Heart left ventricle (tissue), 16 donors: ENCODE measurements at regions not wholly inside any gene's neighbourhood (a gene's known extent, or its start where the extent isn't known, plus 50 kb on each side); places are given as distances from the start of the nearest gene placed in this dataset.

Experiments
- ATAC-seq, 4 donors: fragments of 200-7000 bp; cut with Tn5 transposase; one replicate each; pipeline ENCODE4 v1.9.1; 2020 to 2022; ENCODE audit warnings: moderate library complexity in 4 of 4, mild to moderate bottlenecking in 3 of 4, moderate number of reproducible peaks in 1 of 4
- DNase-seq, 5 donors: peaks; one replicate each; pipeline ENCODE4 v3.0.0-alpha.2; 2020
- H3K27ac ChIP-seq, 12 donors: fragments of 200-600 bp; sonication (generic) in 4 of 12; one replicate each; pipeline versions ENCODE4 v1.5.0 to v1.8.0; 2016 to 2022; ENCODE audit warnings: mild to moderate bottlenecking in 2 of 12
- H3K27me3 ChIP-seq, 9 donors: fragments of 200-600 bp; sonication (generic) in 2 of 9; one replicate each; pipeline versions ENCODE4 v1.5.1 to v1.8.0; 2016 to 2022; ENCODE audit warnings: mild to moderate bottlenecking in 3 of 9
- H3K36me3 ChIP-seq, 9 donors: fragments of 200-600 bp; sonication (generic) in 2 of 9; one replicate each; pipeline versions ENCODE4 v1.5.0 to v1.8.0; 2018 to 2022; ENCODE audit warnings: mild to moderate bottlenecking in 2 of 9
- H3K4me1 ChIP-seq, 12 donors: fragments of 200-600 bp; sonication (generic) in 4 of 12; one replicate each; pipeline versions ENCODE4 v1.5.0 to v1.8.0; 2016 to 2022; ENCODE audit warnings: mild to moderate bottlenecking in 3 of 12
- H3K4me3 ChIP-seq, 12 donors: fragments of 200-600 bp; sonication (generic) in 4 of 12; one replicate each; pipeline versions ENCODE4 v1.5.0 to v1.8.0; 2017 to 2022; ENCODE audit warnings: mild to moderate bottlenecking in 9 of 12, moderate library complexity in 4 of 12
- H3K9me3 ChIP-seq, 12 donors: fragments of 200-600 bp; sonication (generic) in 4 of 12; one replicate each; pipeline versions ENCODE4 v1.5.0 to v1.8.0; 2016 to 2022; ENCODE audit warnings: mild to moderate bottlenecking in 1 of 12
- POLR2A ChIP-seq, 2 donors: fragments of 450-650 bp; IDR thresholded peaks; one replicate each; pipeline ENCODE4 v1.6.1; 2017; ENCODE audit warnings: antibody characterized with exemption in 2 of 2, mild to moderate bottlenecking in 2 of 2, moderate library complexity in 2 of 2
- WGBS, 4 donors: extraction: QIAGEN DNeasy Blood & Tissue Kit in 2 of 4; methylation state at CpG; one replicate each; pipeline versions ENCODE4 v1.1.5 to v1.1.7; 2013 to 2018; 5-methylcytosine and 5-hydroxymethylcytosine counted together
- intact Hi-C, 10 donors: fragments of 100-400 bp; cut with DNase I; formaldehyde crosslinking; loops; one replicate each; pipeline versions ENCODE4 v1.11.1 to v1.14.2; 2022
- TF ChIP-seq, protein P1 (sequence below), 12 donors: fragments of 200-600 bp; sonication (generic) in 4 of 12; IDR thresholded peaks; one replicate each; pipeline versions ENCODE4 v1.5.0 to v1.8.0; 2018 to 2022; ENCODE audit warnings: antibody characterized with exemption in 12 of 12, mild to moderate bottlenecking in 5 of 12
- donor health status: ischemic (EF 13 %, LVEDD 7.1; RV severe dilation, severe dysfunction).
- donor health status: healthy with polysubstance abuse.
- donor health status: DM: no; HTN: yes; CAD: no.
- donor health status: DM: no; HTN: no; CAD: no.
- donor health status: ischemic (EF 25% LVEDD 6.9; RV normal size, moderate dysfunction).
- donor health status: ischemic (EF 25% LVEDD 5.7; RV mildly dilated, moderate dysfunction).
- donor health status: healthy.
- donor health status: DM: yes; HTN: yes; CAD: no.
- donor health status: ischemic (EF 35%, LVEDD 5.7; RV mildly dilated, moderate dysfunction).
- donor health status: nonischemic (EF 11% LVEDD 7.7; RV severe dilation, severe dysfunction).
- donor health status: DM: yes; HTN: yes; CAD: no.
- donor health status: PGD.
- donor health status: ischemic (EF 29% LVEDD 5.4; RV normal size, mild dysfunction).
- donor health status: nonischemic (EF 23%, LVEDD 6.1; RV moderate dilation, normal function).

DNA sequence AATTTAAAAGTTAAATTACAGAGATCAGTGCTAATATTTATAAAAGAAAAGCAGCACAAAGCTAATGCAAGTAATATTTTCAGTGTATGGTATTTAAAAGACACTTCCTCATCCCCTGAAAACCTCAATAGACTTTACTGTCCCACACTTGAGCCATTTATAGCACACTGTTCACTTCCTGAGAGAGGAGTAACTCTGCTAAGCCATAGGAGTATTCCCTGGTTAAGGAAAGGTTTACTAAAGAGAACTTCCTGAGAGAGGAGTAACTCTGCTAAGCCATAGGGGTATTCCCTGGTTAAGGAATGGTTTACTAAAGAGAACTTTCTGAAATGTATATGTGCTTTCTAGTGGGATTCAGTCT is 159.4 kb downstream of the NHLRC3 start:
- DNase-seq (no peak), ATAC-seq (peak in 2 of 4 donors; percentile 56 to 67)
- no peaks in the 10 kb centered on the region for H3K9me3 ChIP-seq
- peaks cover 0 to 27% (median 12%) of the 10 kb centered on the region in 12 donors for H3K4me1 ChIP-seq
- intact Hi-C loops, result loop anchor here in 1 of 10 donors (10.0 kb wide), 1 partner anchor 47 kb away; no protein-coding TSS in a partner anchor
- H3K36me3 ChIP-seq, result no peaks in the 10 kb centered on the region
- peak overlapping the region in 10 of 12 donors; percentile 1 to 64 (median 28) for H3K27ac ChIP-seq
- H3K27me3 ChIP-seq, result no peaks in the 10 kb centered on the region
- H3K4me3 ChIP-seq, result no peak overlapping the region
- no peak for TF ChIP-seq POLR2A (IDR thresholded peaks at IDR 0.05)
- TF ChIP-seq, protein P1, sequence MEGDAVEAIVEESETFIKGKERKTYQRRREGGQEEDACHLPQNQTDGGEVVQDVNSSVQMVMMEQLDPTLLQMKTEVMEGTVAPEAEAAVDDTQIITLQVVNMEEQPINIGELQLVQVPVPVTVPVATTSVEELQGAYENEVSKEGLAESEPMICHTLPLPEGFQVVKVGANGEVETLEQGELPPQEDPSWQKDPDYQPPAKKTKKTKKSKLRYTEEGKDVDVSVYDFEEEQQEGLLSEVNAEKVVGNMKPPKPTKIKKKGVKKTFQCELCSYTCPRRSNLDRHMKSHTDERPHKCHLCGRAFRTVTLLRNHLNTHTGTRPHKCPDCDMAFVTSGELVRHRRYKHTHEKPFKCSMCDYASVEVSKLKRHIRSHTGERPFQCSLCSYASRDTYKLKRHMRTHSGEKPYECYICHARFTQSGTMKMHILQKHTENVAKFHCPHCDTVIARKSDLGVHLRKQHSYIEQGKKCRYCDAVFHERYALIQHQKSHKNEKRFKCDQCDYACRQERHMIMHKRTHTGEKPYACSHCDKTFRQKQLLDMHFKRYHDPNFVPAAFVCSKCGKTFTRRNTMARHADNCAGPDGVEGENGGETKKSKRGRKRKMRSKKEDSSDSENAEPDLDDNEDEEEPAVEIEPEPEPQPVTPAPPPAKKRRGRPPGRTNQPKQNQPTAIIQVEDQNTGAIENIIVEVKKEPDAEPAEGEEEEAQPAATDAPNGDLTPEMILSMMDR (IDR thresholded peaks at IDR 0.05), result no peak

DNA sequence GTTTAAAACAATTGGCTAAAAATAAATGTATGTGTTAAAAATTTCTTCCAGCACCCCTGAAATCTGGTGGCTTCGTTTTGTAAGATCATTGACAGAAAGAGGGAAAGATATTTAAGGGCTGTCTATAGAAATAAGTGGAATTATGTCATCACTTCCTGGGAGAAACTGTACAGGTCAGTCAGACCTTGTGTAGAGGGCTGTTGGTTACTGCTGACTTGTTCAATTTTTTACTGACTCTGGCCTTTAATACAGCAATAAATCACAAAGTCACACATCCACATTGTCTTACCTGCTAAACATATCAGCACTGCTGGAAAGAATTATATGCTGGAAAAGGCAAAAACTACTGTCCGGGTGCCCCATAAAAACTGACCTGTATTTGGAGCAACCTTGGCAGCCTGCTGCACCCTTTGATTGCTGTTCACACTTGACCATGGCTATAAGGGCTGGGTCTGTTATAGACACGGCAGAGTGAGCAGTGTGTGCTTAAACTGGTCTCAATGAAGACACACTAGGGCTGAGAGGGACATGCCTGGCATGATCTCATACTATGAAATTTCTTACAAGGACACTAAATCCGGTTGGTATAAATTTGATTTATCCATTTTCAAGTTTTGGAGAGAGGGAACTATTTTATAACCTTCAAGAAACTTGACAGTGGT is 162.1 kb downstream of the NHLRC3 start:
- no peaks in the 10 kb centered on the region for H3K27me3 ChIP-seq
- peak overlapping the region in 7 of 12 donors; percentile 16 to 60 (median 44) for H3K27ac ChIP-seq
- ATAC-seq (no peak), DNase-seq (no peak)
- H3K9me3 ChIP-seq, result no peaks in the 10 kb centered on the region
- no peak overlapping the region for H3K4me3 ChIP-seq
- 68 to 77% (median 71%) methylated on average over 4 of the region's 4 CpGs for WGBS, 4 donors
- H3K36me3 ChIP-seq, result no peaks in the 10 kb centered on the region
- H3K4me1 ChIP-seq, result peaks cover 0 to 27% (median 12%) of the 10 kb centered on the region in 12 donors
- TF ChIP-seq, protein P1 (IDR thresholded peaks at IDR 0.05), result no peak
- TF ChIP-seq POLR2A (IDR thresholded peaks at IDR 0.05), result no peak
- intact Hi-C loops, result loop anchor here in 1 of 10 donors (5.0 kb wide), 1 partner anchor 62 kb away; no protein-coding TSS in a partner anchor

DNA sequence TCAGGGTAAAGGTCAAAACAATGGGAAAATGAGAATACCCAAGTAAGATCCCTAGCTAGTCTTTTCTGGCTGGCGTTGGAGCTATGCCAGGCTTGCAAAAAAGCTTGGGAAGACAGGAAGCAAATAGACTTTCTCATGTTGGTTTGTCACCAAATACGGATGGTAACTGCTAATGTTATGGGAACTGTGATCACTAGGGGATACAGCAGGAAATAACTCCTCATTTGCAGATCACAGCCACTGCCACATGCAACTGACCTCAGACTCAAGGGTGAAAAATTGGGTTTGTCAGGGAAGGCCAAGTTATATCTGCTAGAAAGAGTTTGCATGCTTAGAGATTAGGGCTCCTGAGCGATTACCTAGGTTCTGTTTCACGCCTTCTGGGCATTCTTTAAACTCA is 162.9 kb downstream of the NHLRC3 start:
- ATAC-seq (peak in 2 of 4 donors; percentile 34 to 48), DNase-seq (peak; percentile 34 to 64 (median 39))
- intact Hi-C loops, result loop anchor here in 1 of 10 donors (5.0 kb wide), 1 partner anchor 61 kb away; no protein-coding TSS in a partner anchor
- peaks cover 0 to 27% (median 12%) of the 10 kb centered on the region in 12 donors for H3K4me1 ChIP-seq
- H3K9me3 ChIP-seq, result no peaks in the 10 kb centered on the region
- no peaks in the 10 kb centered on the region for H3K36me3 ChIP-seq
- TF ChIP-seq POLR2A (IDR thresholded peaks at IDR 0.05), result no peak
- TF ChIP-seq, protein P1 (IDR thresholded peaks at IDR 0.05), result no peak
- peak overlapping the region in 7 of 12 donors; percentile 1 to 61 (median 45) for H3K27ac ChIP-seq
- no peaks in the 10 kb centered on the region for H3K27me3 ChIP-seq
- 42 to 49% (median 47%) methylated on average over 3 to 4 of the region's 4 CpGs for WGBS, 4 donors
- no peak overlapping the region for H3K4me3 ChIP-seq

DNA sequence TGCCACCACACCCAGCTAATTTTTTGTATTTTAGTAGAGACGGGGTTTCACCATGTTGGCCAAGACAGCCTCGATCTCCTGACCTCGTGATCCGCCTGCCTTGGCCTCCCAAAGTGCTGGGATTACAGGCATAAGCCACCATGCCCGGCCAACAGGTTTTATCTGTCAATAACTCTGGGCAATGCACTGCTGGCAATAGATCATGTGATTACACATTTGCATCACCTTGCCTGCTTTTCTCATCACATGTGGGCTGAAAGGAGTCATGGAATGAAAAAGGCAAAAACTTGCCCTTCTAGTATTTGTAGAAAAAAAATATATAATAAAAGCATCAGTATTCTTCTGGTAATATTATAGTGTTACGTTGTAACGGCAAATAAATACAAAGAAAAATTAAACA is 164.5 kb downstream of the NHLRC3 start:
- ATAC-seq (no peak), DNase-seq (no peak)
- no peaks in the 10 kb centered on the region for H3K27me3 ChIP-seq
- 67 to 98% (median 74%) methylated on average over 7 of the region's 7 CpGs for WGBS, 4 donors
- H3K9me3 ChIP-seq, result no peaks in the 10 kb centered on the region
- no peaks in the 10 kb centered on the region for H3K36me3 ChIP-seq
- intact Hi-C loops, result loop anchor here in 1 of 10 donors (5.0 kb wide), 1 partner anchor 60 kb away; no protein-coding TSS in a partner anchor
- no peak overlapping the region for H3K4me3 ChIP-seq
- peaks cover 0 to 15% (median 4%) of the 10 kb centered on the region in 12 donors for H3K4me1 ChIP-seq
- no peak overlapping the region for H3K27ac ChIP-seq
- TF ChIP-seq POLR2A (IDR thresholded peaks at IDR 0.05), result no peak
- TF ChIP-seq, protein P1 (IDR thresholded peaks at IDR 0.05), result no peak
